Esophagus squamous epithelium (tissue), 5 donors: ENCODE measurements at regions not wholly inside any gene's neighbourhood (a gene's known extent, or its start where the extent isn't known, plus 50 kb on each side); places are given as distances from the start of the nearest gene placed in this dataset.
A peak's percentile ranks its signal among the peaks of the same experiment; 100 is the strongest.

ENCODE experiments used
- DNase-seq: peaks from one replicate; lab custom pipeline; 2025; lab: John Stamatoyannopoulos, UW
- H3K27ac ChIP-seq, 4 donors: fragments of 200-600 bp; sonication (generic); one replicate each; pipeline ENCODE4 v1.5.1; 2016 to 2019; ENCODE audit warnings: mild to moderate bottlenecking in 1 of 4
- H3K27me3 ChIP-seq, 4 donors: fragments of 200-600 bp; sonication (generic); 1 replicate in 3 of 4; 2 replicates in 1 of 4; pipeline versions ENCODE4 v1.5.1 to v1.6.0; 2017 to 2021; ENCODE audit warnings: antibody characterized with exemption in 1 of 4
- H3K36me3 ChIP-seq, 3 donors: fragments of 200-600 bp; sonication (generic); one replicate each; pipeline ENCODE4 v1.5.1; 2016 to 2019
- H3K4me1 ChIP-seq, 3 donors: fragments of 200-600 bp; sonication (generic); one replicate each; pipeline ENCODE4 v1.5.1; 2017 to 2019
- H3K4me3 ChIP-seq, 4 donors: fragments of 200-600 bp; sonication (generic); 1 replicate in 3 of 4; 2 replicates in 1 of 4; pipeline ENCODE4 v1.5.1; 2016 to 2019; ENCODE audit warnings: mild to moderate bottlenecking in 2 of 4, moderate library complexity in 1 of 4
- H3K9me3 ChIP-seq, 3 donors: fragments of 200-600 bp; sonication (generic); one replicate each; pipeline ENCODE4 v1.5.1; 2016 to 2019
- CTCF ChIP-seq, 6 experiments: fragments of 450-650 bp in 4 of 6; fragments of 200-600 bp in 2 of 6; sonication (generic) in 2 of 6; IDR thresholded peaks; one replicate each; pipeline ENCODE4 v1.5.1; 2016 to 2019; ENCODE audit warnings: antibody characterized with exemption in 6 of 6, mild to moderate bottlenecking in 4 of 6, moderate library complexity in 4 of 6
- POLR2A ChIP-seq, 4 donors: fragments of 450-650 bp; IDR thresholded peaks; one replicate each; pipeline ENCODE4 v1.6.1; 2017; ENCODE audit warnings: antibody characterized with exemption in 4 of 4, mild to moderate bottlenecking in 4 of 4, moderate library complexity in 3 of 4
- whole genome bisulfite sequencing, 2 donors: methylation state at CpG; one replicate each; pipeline ENCODE4 v1.1.5; 2018; 5-methylcytosine and 5-hydroxymethylcytosine counted together
- intact Hi-C: fragments of 100-400 bp; cut with DNase I; formaldehyde crosslinking; loops from one replicate; pipeline ENCODE4 v1.15.0; 2022
- donor health status: DM: yes; HTN: yes; CAD: no.

- H3K27me3 ChIP-seq = no peaks in the 10 kb centered on the region
- H3K4me3 ChIP-seq = no peak overlapping the region
- peaks cover 7 to 31% (median 21%) of the 10 kb centered on the region in 3 donors for H3K4me1 ChIP-seq
- TF ChIP-seq POLR2A (IDR thresholded peaks at IDR 0.05) (no peak), CTCF (IDR thresholded peaks at IDR 0.05) (no peak)
- H3K27ac ChIP-seq = peak overlapping the region in 3 of 4 donors; percentile 72 to 91 (median 87)
- no peak for DNase-seq
- no peaks in the 10 kb centered on the region for H3K36me3 ChIP-seq
- WGBS, 2 donors = 62 to 78% methylated on average over 13 of the region's 13 CpGs
- H3K9me3 ChIP-seq = no peaks in the 10 kb centered on the region
- intact Hi-C loops = no loop called here
Observed at GRCh38 chr2:64312622-64313397, 141.2 kb upstream of the LGALSL start.

GRCh38 chr2:64313398-64313723, 140.6 kb upstream of the LGALSL start:
- Histone ChIP-seq H3K9me3 (no peaks in the 10 kb centered on the region), H3K4me1 (peaks cover 7 to 31% (median 21%) of the 10 kb centered on the region in 3 donors), H3K27me3 (no peaks in the 10 kb centered on the region), H3K27ac (no peak overlapping the region), H3K36me3 (no peaks in the 10 kb centered on the region), H3K4me3 (no peak overlapping the region)
- intact Hi-C loops = no loop called here
- WGBS, 2 donors = 54 to 83% methylated on average over 3 of the region's 3 CpGs
- TF ChIP-seq POLR2A (IDR thresholded peaks at IDR 0.05) (no peak), CTCF (IDR thresholded peaks at IDR 0.05) (no peak)
- DNase-seq = no peak

GRCh38 chr2:64315291-64315960, 138.5 kb upstream of the LGALSL start:
- Histone ChIP-seq H3K27ac (no peak overlapping the region), H3K36me3 (no peaks in the 10 kb centered on the region), H3K4me3 (no peak overlapping the region), H3K4me1 (peaks cover 7 to 30% (median 21%) of the 10 kb centered on the region in 3 donors), H3K27me3 (no peaks in the 10 kb centered on the region), H3K9me3 (no peaks in the 10 kb centered on the region)
- TF ChIP-seq CTCF (IDR thresholded peaks at IDR 0.05) (no peak), POLR2A (IDR thresholded peaks at IDR 0.05) (no peak)
- no peak for DNase-seq
- intact Hi-C loops = no loop called here
- 67 to 80% methylated on average over 6 of the region's 6 CpGs for WGBS, 2 donors

- no peak for TF ChIP-seq CTCF (IDR thresholded peaks at IDR 0.05)
- no peak for TF ChIP-seq POLR2A (IDR thresholded peaks at IDR 0.05)
- no peak for DNase-seq
- H3K9me3 ChIP-seq = no peaks in the 10 kb centered on the region
- intact Hi-C loops = no loop called here
- H3K27ac ChIP-seq = no peak overlapping the region
- H3K4me3 ChIP-seq = no peak overlapping the region
- H3K4me1 ChIP-seq = peaks cover 0 to 5% (median under 1%) of the 10 kb centered on the region in 3 donors
- no peaks in the 10 kb centered on the region for H3K36me3 ChIP-seq
- H3K27me3 ChIP-seq = no peaks in the 10 kb centered on the region
- 81 to 83% methylated on average over 2 of the region's 2 CpGs for WGBS, 2 donors
Observed at GRCh38 chr2:64317707-64318475, 136.1 kb upstream of the LGALSL start.

GRCh38 chr2:64318476-64318748, 135.6 kb upstream of the LGALSL start:
- no peaks in the 10 kb centered on the region for H3K27me3 ChIP-seq
- no peak overlapping the region for H3K27ac ChIP-seq
- H3K9me3 ChIP-seq = no peaks in the 10 kb centered on the region
- no peaks in the 10 kb centered on the region for H3K36me3 ChIP-seq
- 72 to 80% methylated on average over 1 of the region's 1 CpG for WGBS, 2 donors
- no peak for TF ChIP-seq POLR2A (IDR thresholded peaks at IDR 0.05)
- no peak for TF ChIP-seq CTCF (IDR thresholded peaks at IDR 0.05)
- intact Hi-C loops = no loop called here
- no peak for DNase-seq
- no peak overlapping the region for H3K4me3 ChIP-seq
- H3K4me1 ChIP-seq = peaks cover 0 to 4% (median 0%) of the 10 kb centered on the region in 3 donors
